OCI-LY1 (cell line): ENCODE measurements at regions not wholly inside any gene's neighbourhood (a gene's known extent, or its start where the extent isn't known, plus 50 kb on each side); places are given as distances from the start of the nearest gene placed in this dataset.

Experiments used
- CTCF ChIP-seq: fragments of 200-600 bp; sonication (generic), shearing (Covaris generic); IDR thresholded peaks from 2 replicates; pipeline ENCODE4 v1.5.1; 2017; ENCODE audit warnings: mild to moderate bottlenecking, antibody characterized with exemption, low read length, moderate library complexity, mixed read lengths
- EZH2 ChIP-seq: fragments of 200-600 bp; sonication (generic), shearing (Covaris generic); IDR thresholded peaks from 2 replicates; pipeline ENCODE4 v1.8.0; 2017; ENCODE audit warnings: borderline replicate concordance, mixed run types, mild to moderate bottlenecking, antibody characterized with exemption, low read length, moderate library complexity, mixed read lengths

GRCh38 chr3:187941135-187941847, 196.0 kb upstream of the BCL6 start:
- TF ChIP-seq EZH2 (no peak), CTCF (no peak)
